Spleen (tissue), 11 donors: ENCODE measurements at regions not wholly inside any gene's neighbourhood (a gene's known extent, or its start where the extent isn't known, plus 50 kb on each side); places are given as distances from the start of the nearest gene placed in this dataset.

Experiments used
- DNase-seq: peaks from one replicate; pipeline ENCODE4 v3.0.0-alpha.2; 2020
- H3K27ac ChIP-seq, 8 donors: fragments of 200-600 bp; sonication (generic) in 7 of 8; 1 replicate in 4 of 8; 2 replicates in 4 of 8; pipeline versions ENCODE4 v1.5.0 to v1.8.0; 2016 to 2021; ENCODE audit warnings: inconsistent platforms in 4 of 8, mild to moderate bottlenecking in 4 of 8, moderate library complexity in 1 of 8
- H3K27me3 ChIP-seq, 7 donors: fragments of 200-600 bp; sonication (generic) in 6 of 7; replicated peaks in 1 of 7; 1 replicate in 4 of 7; 2 replicates in 3 of 7; pipeline versions ENCODE4 v1.5.0 to v1.8.0; 2016 to 2021; ENCODE audit warnings: inconsistent platforms in 3 of 7, mild to moderate bottlenecking in 1 of 7
- H3K36me3 ChIP-seq, 6 donors: fragments of 200-600 bp; sonication (generic) in 5 of 6; 1 replicate in 4 of 6; 2 replicates in 2 of 6; pipeline versions ENCODE4 v1.5.0 to v1.8.0; 2016 to 2021; ENCODE audit warnings: inconsistent platforms in 2 of 6
- H3K4me1 ChIP-seq, 6 donors: fragments of 200-600 bp; sonication (generic) in 5 of 6; 1 replicate in 3 of 6; 2 replicates in 3 of 6; pipeline versions ENCODE4 v1.5.0 to v1.8.0; 2016 to 2021; ENCODE audit warnings: inconsistent platforms in 3 of 6
- H3K4me3 ChIP-seq, 8 donors: fragments of 200-600 bp; sonication (generic) in 7 of 8; 1 replicate in 4 of 8; 2 replicates in 4 of 8; pipeline versions ENCODE4 v1.5.0 to v1.8.0; 2016 to 2021; ENCODE audit warnings: inconsistent platforms in 4 of 8, mild to moderate bottlenecking in 4 of 8, moderate library complexity in 2 of 8
- H3K9me3 ChIP-seq, 8 donors: fragments of 200-600 bp; sonication (generic) in 7 of 8; 1 replicate in 4 of 8; 2 replicates in 4 of 8; pipeline versions ENCODE4 v1.5.0 to v1.8.0; 2016 to 2021; ENCODE audit warnings: inconsistent platforms in 4 of 8
- CTCF ChIP-seq, 11 experiments: fragments of 200-600 bp in 7 of 11; fragments of 450-650 bp in 4 of 11; sonication (generic) in 4 of 11; IDR thresholded peaks in 8 of 11; conservative IDR thresholded peaks in 3 of 11; 1 replicate in 7 of 11; 2 replicates in 4 of 11; pipeline versions ENCODE4 v1.4.0 to v1.8.0; 2016 to 2021; ENCODE audit warnings: antibody characterized with exemption in 11 of 11, inconsistent platforms in 4 of 11, mild to moderate bottlenecking in 1 of 11
- POLR2A ChIP-seq, 3 donors: fragments of 450-650 bp; IDR thresholded peaks; one replicate each; pipeline ENCODE4 v1.5.1; 2017; ENCODE audit warnings: antibody characterized with exemption in 3 of 3, mild to moderate bottlenecking in 1 of 3
- POLR2AphosphoS5 ChIP-seq, 3 donors: sonication (generic); formaldehyde crosslinking; IDR thresholded peaks; one replicate each; pipeline ENCODE4 v1.5.1; 2017; ENCODE audit warnings: antibody characterized with exemption in 3 of 3
- WGBS, 5 donors: extraction: QIAGEN DNeasy Blood & Tissue Kit in 3 of 5; methylation state at CpG; one replicate each; pipeline versions ENCODE4 v1.1.5 to v1.1.7; 2013 to 2018; 5-methylcytosine and 5-hydroxymethylcytosine counted together
- intact Hi-C: fragments of 100-400 bp; cut with DNase I; formaldehyde crosslinking; loops from one replicate; pipeline ENCODE4 v1.15.0; 2023; ENCODE audit warnings: low total_unique reads
- donor health status: healthy with polysubstance abuse.
- donor health status: DM: no; HTN: no; CAD: no; lungs with moderate emphysema.
- donor health status: DM: no; HTN: no; CAD: no.
- donor health status: Bipolar disorder and iron deficiency.
- donor health status: healthy.
- donor health status: DM: no; HTN: no; CAD: no.
- donor health status: DM: yes; HTN: yes; CAD: no.

- Histone ChIP-seq H3K36me3 (no peaks in the 10 kb centered on the region), H3K4me3 (no peak overlapping the region), H3K27me3 (peaks cover 0 to 12% (median 0%) of the 10 kb centered on the region in 7 donors), H3K27ac (no peak overlapping the region), H3K4me1 (no peaks in the 10 kb centered on the region), H3K9me3 (no peaks in the 10 kb centered on the region)
- intact Hi-C loops = no loop called here
- TF ChIP-seq POLR2AphosphoS5 (IDR thresholded peaks at IDR 0.05) (no peak), POLR2A (IDR thresholded peaks at IDR 0.05) (no peak), CTCF (IDR thresholded peaks at IDR 0.05 in 8 of 11, conservative IDR thresholded peaks at IDR 0.05 in 3 of 11) (no peak)
- WGBS, 5 donors = 79 to 93% (median 85%) methylated on average over 6 of the region's 6 CpGs
- DNase-seq = peak; percentile 47
These were observed 274.0 kb upstream of the SOX1 start for GRCh38 chr13:111792956-111793355.
